DND-41 (cell line): ENCODE measurements at regions not wholly inside any gene's neighbourhood (a gene's known extent, or its start where the extent isn't known, plus 50 kb on each side); places are given as distances from the start of the nearest gene placed in this dataset.
"Not testable (repeated sequence)": the region's sequence is repeated elsewhere in the genome, so short reads cannot be mapped to it uniquely, and the experiment has no call there.

Experiments used
- ATAC-seq: fragments of 200-7000 bp; cut with Tn5 transposase; 3 replicates; pipeline ENCODE4 v1.9.1; 2021; ENCODE audit warnings: low read depth; ENCODE audit not compliant: insufficient read depth
- DNase-seq: peaks from one replicate; pipeline ENCODE4 v3.0.0-alpha.2; 2020
- H2AFZ ChIP-seq: 2 replicates; pipeline ENCODE4 v1.6.0; 2012; ENCODE audit warnings: low read depth, low read length
- H3K27ac ChIP-seq: 2 replicates; pipeline ENCODE4 v1.5.1; 2012; ENCODE audit warnings: low read length, inconsistent platforms
- H3K27me3 ChIP-seq: fragments of 200-600 bp; sonication (generic); 2 replicates; pipeline ENCODE4 v1.6.0; 2012; ENCODE audit warnings: low read length, mild to moderate bottlenecking, inconsistent platforms; ENCODE audit not compliant: insufficient read depth, poor library complexity
- H3K36me3 ChIP-seq: 2 replicates; pipeline ENCODE4 v1.5.1; 2012; ENCODE audit warnings: low read length, inconsistent platforms; ENCODE audit not compliant: insufficient read depth
- H3K4me1 ChIP-seq: 2 replicates; pipeline ENCODE4 v1.5.1; 2012; ENCODE audit warnings: mild to moderate bottlenecking, low read length; ENCODE audit not compliant: insufficient read depth
- H3K4me2 ChIP-seq: 2 replicates; pipeline ENCODE4 v1.6.0; 2012; ENCODE audit warnings: mild to moderate bottlenecking, moderate library complexity, low read length, inconsistent platforms; ENCODE audit not compliant: insufficient read depth
- H3K4me3 ChIP-seq, 2 experiments: fragments of 200-600 bp in 1 of 2; shearing (Covaris generic) in 1 of 2; 2 replicates each; pipeline ENCODE4 v1.5.1; 2012 to 2016; ENCODE audit warnings: inconsistent platforms in 2 of 2, low read length in 2 of 2, mild to moderate bottlenecking in 2 of 2, low read depth in 1 of 2, moderate library complexity in 1 of 2
- H3K79me2 ChIP-seq: 2 replicates; pipeline ENCODE4 v1.6.0; 2012; ENCODE audit warnings: low read length, inconsistent platforms; ENCODE audit not compliant: insufficient read depth
- H3K9ac ChIP-seq: 2 replicates; pipeline ENCODE4 v1.6.0; 2012; ENCODE audit warnings: low read depth, mild to moderate bottlenecking, inconsistent platforms, low read length, moderate library complexity
- H3K9me3 ChIP-seq: 2 replicates; pipeline ENCODE4 v1.5.1; 2012; ENCODE audit warnings: low read length, moderate library complexity, mild to moderate bottlenecking, inconsistent platforms; ENCODE audit not compliant: insufficient read depth, severe bottlenecking
- H4K20me1 ChIP-seq: 2 replicates; pipeline ENCODE4 v1.6.0; 2012; ENCODE audit warnings: low read length; ENCODE audit not compliant: insufficient read depth

GRCh38 chr9:62745774-62746529 lies 1556.1 kb downstream of the SPATA31A7 start:
- H3K9ac ChIP-seq, H3K27me3 ChIP-seq, H3K9me3 ChIP-seq, H3K79me2 ChIP-seq, H3K4me2 ChIP-seq, H3K36me3 ChIP-seq, H3K27ac ChIP-seq, ATAC-seq, H3K4me1 ChIP-seq, DNase-seq, H2AFZ ChIP-seq, H4K20me1 ChIP-seq, H3K4me3 ChIP-seq: not testable (repeated sequence)
